ENCODE measurements at regions not wholly inside any gene's neighbourhood (a gene's known extent, or its start where the extent isn't known, plus 50 kb on each side); places are given as distances from the start of the nearest gene placed in this dataset.
"Not testable (repeated sequence)": the region's sequence is repeated elsewhere in the genome, so short reads cannot be mapped to it uniquely, and the experiment has no call there.

GRCh38 chr9:93774331-93775102 lies 180.6 kb downstream of the BARX1 start:
- no peaks in the 10 kb centered on the region for H3K36me3 ChIP-seq
- intact Hi-C loops (cut with DNase I) = no loop called here
- H3K27me3 ChIP-seq = no peaks in the 10 kb centered on the region
- TF ChIP-seq POLR2A (IDR thresholded peaks at IDR 0.05) = no peak
- TF ChIP-seq, protein P1, sequence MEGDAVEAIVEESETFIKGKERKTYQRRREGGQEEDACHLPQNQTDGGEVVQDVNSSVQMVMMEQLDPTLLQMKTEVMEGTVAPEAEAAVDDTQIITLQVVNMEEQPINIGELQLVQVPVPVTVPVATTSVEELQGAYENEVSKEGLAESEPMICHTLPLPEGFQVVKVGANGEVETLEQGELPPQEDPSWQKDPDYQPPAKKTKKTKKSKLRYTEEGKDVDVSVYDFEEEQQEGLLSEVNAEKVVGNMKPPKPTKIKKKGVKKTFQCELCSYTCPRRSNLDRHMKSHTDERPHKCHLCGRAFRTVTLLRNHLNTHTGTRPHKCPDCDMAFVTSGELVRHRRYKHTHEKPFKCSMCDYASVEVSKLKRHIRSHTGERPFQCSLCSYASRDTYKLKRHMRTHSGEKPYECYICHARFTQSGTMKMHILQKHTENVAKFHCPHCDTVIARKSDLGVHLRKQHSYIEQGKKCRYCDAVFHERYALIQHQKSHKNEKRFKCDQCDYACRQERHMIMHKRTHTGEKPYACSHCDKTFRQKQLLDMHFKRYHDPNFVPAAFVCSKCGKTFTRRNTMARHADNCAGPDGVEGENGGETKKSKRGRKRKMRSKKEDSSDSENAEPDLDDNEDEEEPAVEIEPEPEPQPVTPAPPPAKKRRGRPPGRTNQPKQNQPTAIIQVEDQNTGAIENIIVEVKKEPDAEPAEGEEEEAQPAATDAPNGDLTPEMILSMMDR (IDR thresholded peaks at IDR 0.05) = no peak
- no peak overlapping the region for H3K4me3 ChIP-seq (replicated peaks in 1 of 3)
- H3K4me1 ChIP-seq = no peaks in the 10 kb centered on the region
- DNase-seq = no peak
- no peaks in the 10 kb centered on the region for H3K9me3 ChIP-seq
- WGBS, 2 donors = 85 to 89% methylated on average over 8 of the region's 8 CpGs
- H3K27ac ChIP-seq = no peak overlapping the region

- no peaks in the 10 kb centered on the region for H3K36me3 ChIP-seq
- H3K27ac ChIP-seq = no peak overlapping the region
- H3K27me3 ChIP-seq = no peaks in the 10 kb centered on the region
- H3K4me1 ChIP-seq = no peaks in the 10 kb centered on the region
- DNase-seq = no peak
- intact Hi-C loops (cut with DNase I) = no loop called here
- TF ChIP-seq, protein P1 (IDR thresholded peaks at IDR 0.05) = no peak
- no peak for TF ChIP-seq POLR2A (IDR thresholded peaks at IDR 0.05)
- no peaks in the 10 kb centered on the region for H3K9me3 ChIP-seq
- no peak overlapping the region for H3K4me3 ChIP-seq (replicated peaks in 1 of 3)
- WGBS, 2 donors = 75 to 87% methylated on average over 1 of the region's 1 CpG
These were observed 183.9 kb downstream of the BARX1 start for GRCh38 chr9:93771276-93771675.

- intact Hi-C loops (cut with DNase I) = no loop called here
- H3K27ac ChIP-seq = no peak overlapping the region
- no peaks in the 10 kb centered on the region for H3K27me3 ChIP-seq
- TF ChIP-seq, protein P1 (IDR thresholded peaks at IDR 0.05) = no peak
- TF ChIP-seq POLR2A (IDR thresholded peaks at IDR 0.05) = no peak
- no peak overlapping the region for H3K4me3 ChIP-seq (replicated peaks in 1 of 3)
- no peaks in the 10 kb centered on the region for H3K36me3 ChIP-seq
- no peaks in the 10 kb centered on the region for H3K9me3 ChIP-seq
- 74 to 82% methylated on average over 3 of the region's 3 CpGs for WGBS, 2 donors
- no peaks in the 10 kb centered on the region for H3K4me1 ChIP-seq
- no peak for DNase-seq
These were observed 185.4 kb downstream of the PHF2 start for GRCh38 chr9:93761822-93762221.

- no peaks in the 10 kb centered on the region for H3K9me3 ChIP-seq
These were observed 173.7 kb downstream of the PHF2 start for GRCh38 chr9:93750045-93750444.

GRCh38 chr9:93748827-93749226 lies 172.4 kb downstream of the PHF2 start:
- H3K27me3 ChIP-seq; H3K4me3 ChIP-seq (replicated peaks in 1 of 3); intact Hi-C loops (cut with DNase I); DNase-seq; H3K36me3 ChIP-seq; H3K9me3 ChIP-seq; H3K4me1 ChIP-seq; H3K27ac ChIP-seq: not testable (repeated sequence)
- 100% methylated on average over 1 of the region's 1 CpG for WGBS, 2 donors

More at GRCh38 chr9:93750045-93750444, 173.7 kb downstream of the PHF2 start:
- Histone ChIP-seq H3K4me3 (replicated peaks in 1 of 3) (no peak overlapping the region), H3K4me1 (no peaks in the 10 kb centered on the region), H3K27ac (no peak overlapping the region), H3K36me3 (no peaks in the 10 kb centered on the region), H3K27me3 (no peaks in the 10 kb centered on the region)
- TF ChIP-seq, protein P1 (IDR thresholded peaks at IDR 0.05) = no peak
- TF ChIP-seq POLR2A (IDR thresholded peaks at IDR 0.05) = no peak
- no peak for DNase-seq
- intact Hi-C loops (cut with DNase I) = no loop called here
- 65 to 75% methylated on average over 2 of the region's 2 CpGs for WGBS, 2 donors

Data from thyroid gland (tissue), 4 donors.